ENCODE measurements at regions not wholly inside any gene's neighbourhood (a gene's known extent, or its start where the extent isn't known, plus 50 kb on each side); places are given as distances from the start of the nearest gene placed in this dataset.

- H3K4me3 ChIP-seq (replicated peaks in 1 of 3; ENCODE audit: insufficient read depth in 1 of 3, low read depth in 2 of 3, low read length in 3 of 3), result no peak overlapping the region
- DNase-seq (ENCODE audit: low spot score), result no peak
- H3K27me3 ChIP-seq (ENCODE audit: control insufficient read depth in 1 of 2, insufficient read depth in 2 of 2, low read length in 2 of 2), result peaks cover 0 to 2% of the 10 kb centered on the region in 2 experiments; a peak in 2 of 5 replicates
- ATAC-seq, result no peak
- no peak for FAIRE-seq
- H3K4me1 ChIP-seq (ENCODE audit: insufficient read depth, low read length), result peaks cover 82% of the 10 kb centered on the region
- peak overlapping the region; percentile 35 for H2AFZ ChIP-seq (ENCODE audit: low read length)
- CTCF ChIA-PET (ENCODE audit: low intra/inter-chr PET ratio, low total read pairs), result no interaction called here
- POLR2A ChIA-PET, result interaction anchor here (1.2 to 1.9 kb wide), 3 partner anchors 12 to 31 kb away, joined by 3 to 8 read pairs (median 4); no protein-coding TSS in a partner anchor
- H3K9ac ChIP-seq (ENCODE audit: insufficient read depth, low read depth, low read length), result no peak overlapping the region
- intact Hi-C loops (cut with micrococcal nuclease; ENCODE audit: unreplicated experiment), result no loop called here
- BruUV-seq (replicated peaks), result no TSS peak
- 80% methylated on average over 2 of the region's 2 CpGs for WGBS (ENCODE audit: low lambda C conversion rate)
- H3K27ac ChIP-seq (ENCODE audit: extremely low read length, insufficient read depth, low read length), result no peak overlapping the region
- H3K4me2 ChIP-seq (ENCODE audit: low read depth, low read length), result no peak overlapping the region
- H4K20me1 ChIP-seq (ENCODE audit: insufficient read depth, low read length), result no peaks in the 10 kb centered on the region
- H3K9me3 ChIP-seq (ENCODE audit: low read length), result no peaks in the 10 kb centered on the region
- H3K79me2 ChIP-seq (ENCODE audit: insufficient read depth, low read length), result no peaks in the 10 kb centered on the region
- H3K36me3 ChIP-seq (replicated peaks in 1 of 2; ENCODE audit: control insufficient read depth in 1 of 2, insufficient read depth in 2 of 2, low read length in 2 of 2), result no peaks in the 10 kb centered on the region
- in situ Hi-C loops (cut with HindIII; ENCODE audit: extremely low pct_ligation_motif_present, low pct_unique_long_range_greater_than_20kb), result no loop called here
- TF ChIP-seq SOX13 (IDR thresholded peaks at IDR 0.05) (no peak), SOX13 (CRISPR knock-in tag; conservative IDR thresholded peaks at IDR 0.05 in 1 of 2, IDR thresholded peaks at IDR 0.05 in 1 of 2) (peak in 1 of 2 experiments; percentile 11; a peak in 1 of 4 replicates), KDM4B (CRISPR knock-in tag; IDR thresholded peaks at IDR 0.05) (no peak), ZNF354B (CRISPR knock-in tag; IDR thresholded peaks at IDR 0.05) (0 out of 2 replicates have a peak, but pooled peaks have one; percentile 11), CEBPG (CRISPR knock-in tag; IDR thresholded peaks at IDR 0.05) (peak; percentile 10; the same call in 1 of the 2 replicates), CEBPB (IDR thresholded peaks at IDR 0.05; ENCODE audit: borderline replicate concordance, low read depth, low read length) (peak; percentile 51; the same call in 1 of the 2 replicates), HINFP (CRISPR knock-in tag; IDR thresholded peaks at IDR 0.05; ENCODE audit: low read depth) (no peak), HMG20A (CRISPR knock-in tag; IDR thresholded peaks at IDR 0.05; ENCODE audit: borderline replicate concordance) (0 out of 2 replicates have a peak, but pooled peaks have one; percentile 14)
Observed at GRCh38 chr14:34055157-34055950, 104.5 kb upstream of the EGLN3 start.

All from HepG2 (cell line).